ENCODE measurements at regions not wholly inside any gene's neighbourhood (a gene's known extent, or its start where the extent isn't known, plus 50 kb on each side); places are given as distances from the start of the nearest gene placed in this dataset.

GRCh38 chr17:13143001-13143400 is 125.2 kb upstream of the ELAC2 start:
- no peak overlapping the region for H3K27ac ChIP-seq
- no peaks in the 10 kb centered on the region for H4K20me1 ChIP-seq
- no peaks in the 10 kb centered on the region for H3K36me3 ChIP-seq
- no peak overlapping the region for H3K4me3 ChIP-seq
- H3K27me3 ChIP-seq: no peaks in the 10 kb centered on the region
- H3K4me2 ChIP-seq: no peak overlapping the region
- no peak overlapping the region for H3K9ac ChIP-seq
- no peak for TF ChIP-seq Cebpa-rat (IDR thresholded peaks at IDR 0.05)
- H3K9me3 ChIP-seq: peaks cover 32% of the 10 kb centered on the region
- no peaks in the 10 kb centered on the region for H3K4me1 ChIP-seq

- Histone ChIP-seq H3K4me2 (no peak overlapping the region), H3K36me3 (no peaks in the 10 kb centered on the region), H3K9ac (no peak overlapping the region)
Observed at GRCh38 chr17:13140750-13141149, 122.9 kb upstream of the ELAC2 start.

GRCh38 chr17:13135506-13135905 is 117.7 kb upstream of the ELAC2 start:
- H4K20me1 ChIP-seq: no peaks in the 10 kb centered on the region
- no peak overlapping the region for H3K4me2 ChIP-seq
- no peaks in the 10 kb centered on the region for H3K36me3 ChIP-seq
- no peaks in the 10 kb centered on the region for H3K27me3 ChIP-seq
- H3K9me3 ChIP-seq: peaks cover 34% of the 10 kb centered on the region
- H3K4me1 ChIP-seq: no peaks in the 10 kb centered on the region
- H3K4me3 ChIP-seq: no peak overlapping the region
- TF ChIP-seq Cebpa-rat (IDR thresholded peaks at IDR 0.05): no peak
- H3K9ac ChIP-seq: no peak overlapping the region
- no peak overlapping the region for H3K27ac ChIP-seq

More at GRCh38 chr17:13140750-13141149, 122.9 kb upstream of the ELAC2 start:
- Histone ChIP-seq H3K4me3 (no peak overlapping the region), H3K27ac (no peak overlapping the region), H4K20me1 (no peaks in the 10 kb centered on the region), H3K9me3 (peaks cover 41% of the 10 kb centered on the region), H3K4me1 (no peaks in the 10 kb centered on the region), H3K27me3 (no peaks in the 10 kb centered on the region)
- TF ChIP-seq Cebpa-rat (IDR thresholded peaks at IDR 0.05): no peak

- Histone ChIP-seq H3K27ac (no peak overlapping the region), H4K20me1 (no peaks in the 10 kb centered on the region), H3K9me3 (peaks cover 20% of the 10 kb centered on the region), H3K27me3 (no peaks in the 10 kb centered on the region), H3K4me2 (no peak overlapping the region), H3K36me3 (no peaks in the 10 kb centered on the region), H3K4me1 (no peaks in the 10 kb centered on the region), H3K9ac (no peak overlapping the region), H3K4me3 (no peak overlapping the region)
- TF ChIP-seq Cebpa-rat (IDR thresholded peaks at IDR 0.05): no peak
Observed at GRCh38 chr17:13134076-13134475, 116.2 kb upstream of the ELAC2 start.

- no peak for TF ChIP-seq Cebpa-rat (IDR thresholded peaks at IDR 0.05)
- Histone ChIP-seq H3K4me3 (no peak overlapping the region), H3K4me2 (no peak overlapping the region), H3K9me3 (no peaks in the 10 kb centered on the region), H3K27me3 (no peaks in the 10 kb centered on the region), H3K4me1 (no peaks in the 10 kb centered on the region), H4K20me1 (no peaks in the 10 kb centered on the region), H3K27ac (no peak overlapping the region), H3K9ac (no peak overlapping the region), H3K36me3 (no peaks in the 10 kb centered on the region)
Observed at GRCh38 chr17:13131225-13131624, 113.4 kb upstream of the ELAC2 start.

GRCh38 chr17:13129356-13129755 is 111.5 kb upstream of the ELAC2 start:
- Histone ChIP-seq H3K4me3 (no peak overlapping the region), H3K36me3 (no peaks in the 10 kb centered on the region), H3K27me3 (no peaks in the 10 kb centered on the region), H4K20me1 (no peaks in the 10 kb centered on the region), H3K4me2 (no peak overlapping the region), H3K9ac (no peak overlapping the region), H3K9me3 (no peaks in the 10 kb centered on the region), H3K27ac (no peak overlapping the region), H3K4me1 (no peaks in the 10 kb centered on the region)
- no peak for TF ChIP-seq Cebpa-rat (IDR thresholded peaks at IDR 0.05)

GRCh38 chr17:13128676-13129075 is 110.8 kb upstream of the ELAC2 start:
- no peak overlapping the region for H3K4me3 ChIP-seq
- no peak overlapping the region for H3K9ac ChIP-seq
- no peak for TF ChIP-seq Cebpa-rat (IDR thresholded peaks at IDR 0.05)
- no peak overlapping the region for H3K27ac ChIP-seq
- no peaks in the 10 kb centered on the region for H4K20me1 ChIP-seq
- H3K4me2 ChIP-seq: no peak overlapping the region
- H3K27me3 ChIP-seq: no peaks in the 10 kb centered on the region
- H3K36me3 ChIP-seq: no peaks in the 10 kb centered on the region
- no peaks in the 10 kb centered on the region for H3K4me1 ChIP-seq
- no peaks in the 10 kb centered on the region for H3K9me3 ChIP-seq

GRCh38 chr17:13127921-13128602 is 110.2 kb upstream of the ELAC2 start:
- H3K4me2 ChIP-seq: no peak overlapping the region
- no peaks in the 10 kb centered on the region for H3K4me1 ChIP-seq
- TF ChIP-seq Cebpa-rat (IDR thresholded peaks at IDR 0.05): no peak

GRCh38 chr17:13120864-13121263 is 103.0 kb upstream of the ELAC2 start:
- TF ChIP-seq Cebpa-rat (IDR thresholded peaks at IDR 0.05): no peak
- no peak overlapping the region for H3K27ac ChIP-seq

More at GRCh38 chr17:13127921-13128602, 110.2 kb upstream of the ELAC2 start:
- Histone ChIP-seq H3K4me3 (no peak overlapping the region), H3K27ac (no peak overlapping the region), H4K20me1 (no peaks in the 10 kb centered on the region), H3K9ac (no peak overlapping the region), H3K27me3 (no peaks in the 10 kb centered on the region), H3K36me3 (no peaks in the 10 kb centered on the region), H3K9me3 (no peaks in the 10 kb centered on the region)

GRCh38 chr17:13118311-13118710 is 100.5 kb upstream of the ELAC2 start:
- Histone ChIP-seq H3K4me1 (no peaks in the 10 kb centered on the region), H4K20me1 (no peaks in the 10 kb centered on the region), H3K9ac (no peak overlapping the region), H3K9me3 (no peaks in the 10 kb centered on the region), H3K4me3 (no peak overlapping the region), H3K36me3 (no peaks in the 10 kb centered on the region), H3K27me3 (no peaks in the 10 kb centered on the region), H3K4me2 (no peak overlapping the region), H3K27ac (no peak overlapping the region)
- TF ChIP-seq Cebpa-rat (IDR thresholded peaks at IDR 0.05): no peak

More at GRCh38 chr17:13120864-13121263, 103.0 kb upstream of the ELAC2 start:
- Histone ChIP-seq H3K36me3 (no peaks in the 10 kb centered on the region), H3K27me3 (no peaks in the 10 kb centered on the region), H3K4me3 (no peak overlapping the region), H3K4me1 (no peaks in the 10 kb centered on the region), H3K9me3 (no peaks in the 10 kb centered on the region), H3K4me2 (no peak overlapping the region), H3K9ac (no peak overlapping the region), H4K20me1 (no peaks in the 10 kb centered on the region)

GRCh38 chr17:13117616-13118015 is 99.8 kb upstream of the ELAC2 start:
- no peak overlapping the region for H3K9ac ChIP-seq
- H3K27ac ChIP-seq: no peak overlapping the region
- no peak overlapping the region for H3K4me3 ChIP-seq
- no peak for TF ChIP-seq Cebpa-rat (IDR thresholded peaks at IDR 0.05)
- H4K20me1 ChIP-seq: no peaks in the 10 kb centered on the region
- H3K4me2 ChIP-seq: no peak overlapping the region
- no peaks in the 10 kb centered on the region for H3K4me1 ChIP-seq
- H3K9me3 ChIP-seq: no peaks in the 10 kb centered on the region
- no peaks in the 10 kb centered on the region for H3K27me3 ChIP-seq
- no peaks in the 10 kb centered on the region for H3K36me3 ChIP-seq

All from BLaER1 (cell line).